GM12878 (cell line): ENCODE measurements at regions not wholly inside any gene's neighbourhood (a gene's known extent, or its start where the extent isn't known, plus 50 kb on each side); places are given as distances from the start of the nearest gene placed in this dataset.

Experiments used
- FOXM1 ChIP-seq: IDR thresholded peaks from 2 replicates; pipeline ENCODE4 v1.6.1; 2012; ENCODE audit warnings: low read depth, mild to moderate bottlenecking, inconsistent platforms, low read length, moderate library complexity
- JUND ChIP-seq: IDR thresholded peaks from 2 replicates; pipeline ENCODE4 v1.6.1; 2012; ENCODE audit warnings: low read depth, mild to moderate bottlenecking, low read length, improper control_type of control experiment, moderate library complexity
- TF ChIP-seq, protein P1 (sequence below), 3 experiments: IDR thresholded peaks in 2 of 3; conservative IDR thresholded peaks in 1 of 3; 2 replicates each; pipeline ENCODE4 v1.5.1; 2011; ENCODE audit warnings: low read depth in 3 of 3, low read length in 3 of 3, mild to moderate bottlenecking in 3 of 3, control low read depth in 2 of 3, moderate library complexity in 2 of 3, inconsistent platforms in 1 of 3, mixed read lengths in 1 of 3; ENCODE audit not compliant: control insufficient read depth in 2 of 3, insufficient read depth in 1 of 3; ENCODE audit errors: extremely low read depth in 1 of 3

DNA sequence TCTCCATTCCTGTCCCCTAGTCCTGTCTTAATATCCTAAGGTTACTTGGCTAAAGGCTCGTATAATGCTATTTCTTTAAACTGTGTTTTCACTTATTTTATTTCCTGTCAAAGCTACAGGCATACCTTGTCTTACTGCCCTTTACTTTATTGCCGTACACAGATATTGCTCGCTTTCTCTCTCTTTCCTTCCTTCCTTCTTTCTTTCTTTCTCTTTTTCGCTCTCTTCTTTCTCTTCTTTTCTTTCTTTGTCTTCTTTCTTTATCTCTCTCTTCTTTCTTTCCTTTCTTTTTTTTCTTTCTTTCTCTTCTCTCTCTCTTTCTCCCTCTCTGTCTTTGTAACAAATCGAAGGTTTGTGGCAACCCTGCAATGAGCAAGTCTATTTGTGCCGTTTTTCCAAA, 123.9 kb upstream of the ARHGAP5 start:
- TF ChIP-seq JUND (no peak), FOXM1 (no peak)
- TF ChIP-seq, protein P1, sequence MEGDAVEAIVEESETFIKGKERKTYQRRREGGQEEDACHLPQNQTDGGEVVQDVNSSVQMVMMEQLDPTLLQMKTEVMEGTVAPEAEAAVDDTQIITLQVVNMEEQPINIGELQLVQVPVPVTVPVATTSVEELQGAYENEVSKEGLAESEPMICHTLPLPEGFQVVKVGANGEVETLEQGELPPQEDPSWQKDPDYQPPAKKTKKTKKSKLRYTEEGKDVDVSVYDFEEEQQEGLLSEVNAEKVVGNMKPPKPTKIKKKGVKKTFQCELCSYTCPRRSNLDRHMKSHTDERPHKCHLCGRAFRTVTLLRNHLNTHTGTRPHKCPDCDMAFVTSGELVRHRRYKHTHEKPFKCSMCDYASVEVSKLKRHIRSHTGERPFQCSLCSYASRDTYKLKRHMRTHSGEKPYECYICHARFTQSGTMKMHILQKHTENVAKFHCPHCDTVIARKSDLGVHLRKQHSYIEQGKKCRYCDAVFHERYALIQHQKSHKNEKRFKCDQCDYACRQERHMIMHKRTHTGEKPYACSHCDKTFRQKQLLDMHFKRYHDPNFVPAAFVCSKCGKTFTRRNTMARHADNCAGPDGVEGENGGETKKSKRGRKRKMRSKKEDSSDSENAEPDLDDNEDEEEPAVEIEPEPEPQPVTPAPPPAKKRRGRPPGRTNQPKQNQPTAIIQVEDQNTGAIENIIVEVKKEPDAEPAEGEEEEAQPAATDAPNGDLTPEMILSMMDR (IDR thresholded peaks at IDR 0.05 in 2 of 3, conservative IDR thresholded peaks at IDR 0.05 in 1 of 3; ENCODE audit: control insufficient read depth in 2 of 3, extremely low read depth in 1 of 3, insufficient read depth in 1 of 3, low read depth in 3 of 3, low read length in 3 of 3) = no peak
